HG03354 (cell line): ENCODE measurements at regions not wholly inside any gene's neighbourhood (a gene's known extent, or its start where the extent isn't known, plus 50 kb on each side); places are given as distances from the start of the nearest gene placed in this dataset.

Experiments
- ATAC-seq: cut with Tn5 transposase; IDR thresholded peaks from one replicate; pipeline ENCODE4 v1.9.1; 2021; ENCODE audit warnings: mild to moderate bottlenecking; ENCODE audit not compliant: unreplicated experiment, poor library complexity, severe bottlenecking

- no peak for ATAC-seq
Observed at GRCh38 chr9:86767373-86767772, 179.9 kb downstream of the GAS1 start.

GRCh38 chr9:86766912-86767311, 180.4 kb downstream of the GAS1 start:
- ATAC-seq: no peak

- no peak for ATAC-seq
Observed at GRCh38 chr9:86766511-86766910, 180.8 kb downstream of the GAS1 start.

GRCh38 chr9:86765746-86766430, 181.4 kb downstream of the GAS1 start:
- ATAC-seq: no peak

GRCh38 chr9:86764671-86765343, 182.5 kb downstream of the GAS1 start:
- no peak for ATAC-seq

- no peak for ATAC-seq
Observed at GRCh38 chr9:86764221-86764624, 183.1 kb downstream of the GAS1 start.

GRCh38 chr9:86763791-86764190, 183.5 kb downstream of the GAS1 start:
- no peak for ATAC-seq

GRCh38 chr9:86757382-86757720, 190.0 kb downstream of the GAS1 start:
- ATAC-seq: no peak

GRCh38 chr9:86756576-86757381, 190.5 kb downstream of the GAS1 start:
- no peak for ATAC-seq

- ATAC-seq: no peak
Observed at GRCh38 chr9:86755561-86755941, 191.8 kb downstream of the GAS1 start.

- ATAC-seq: no peak
Observed at GRCh38 chr9:86754581-86755560, 192.4 kb downstream of the GAS1 start.

GRCh38 chr9:86753836-86754235, 193.5 kb downstream of the GAS1 start:
- ATAC-seq: no peak

- ATAC-seq: no peak
Observed at GRCh38 chr9:86752733-86753132, 194.6 kb downstream of the GAS1 start.

GRCh38 chr9:86751956-86752355, 195.3 kb downstream of the GAS1 start:
- no peak for ATAC-seq

GRCh38 chr9:86751207-86751606, 196.1 kb downstream of the GAS1 start:
- no peak for ATAC-seq

- no peak for ATAC-seq
Observed at GRCh38 chr9:86749894-86750255, 197.4 kb downstream of the GAS1 start.

GRCh38 chr9:86749161-86749893, 198.0 kb downstream of the GAS1 start:
- ATAC-seq: no peak

- no peak for ATAC-seq
Observed at GRCh38 chr9:86747711-86748110, 199.6 kb downstream of the GAS1 start.
